Prostate gland (tissue), 2 donors: ENCODE measurements at regions not wholly inside any gene's neighbourhood (a gene's known extent, or its start where the extent isn't known, plus 50 kb on each side); places are given as distances from the start of the nearest gene placed in this dataset.
"Not testable (repeated sequence)": the region's sequence is repeated elsewhere in the genome, so short reads cannot be mapped to it uniquely, and the experiment has no call there.

ENCODE experiments used
- CTCF ChIP-seq, 4 experiments: fragments of 200-600 bp in 2 of 4; fragments of 450-650 bp in 2 of 4; sonication (generic) in 2 of 4; IDR thresholded peaks; 1 replicate in 3 of 4; 2 replicates in 1 of 4; pipeline ENCODE4 v1.5.1; 2016 to 2019; ENCODE audit warnings: antibody characterized with exemption in 4 of 4, mild to moderate bottlenecking in 2 of 4, moderate library complexity in 2 of 4
- POLR2A ChIP-seq: fragments of 450-650 bp; IDR thresholded peaks from one replicate; pipeline ENCODE4 v1.6.1; 2016; ENCODE audit warnings: antibody characterized with exemption, mild to moderate bottlenecking
- POLR2AphosphoS5 ChIP-seq: sonication (generic); formaldehyde crosslinking; IDR thresholded peaks from one replicate; pipeline ENCODE4 v1.6.1; 2017; ENCODE audit warnings: antibody characterized with exemption

- TF ChIP-seq POLR2A; CTCF (IDR thresholded peaks at IDR 0.05); POLR2AphosphoS5: not testable (repeated sequence)
Observed at GRCh38 chr14:106761886-106762816, 1235.8 kb downstream of the TMEM121 start.
